IMR-90 (cell line): ENCODE measurements at regions not wholly inside any gene's neighbourhood (a gene's known extent, or its start where the extent isn't known, plus 50 kb on each side); places are given as distances from the start of the nearest gene placed in this dataset.

ENCODE experiments used
- MXI1 ChIP-seq: IDR thresholded peaks from 2 replicates; pipeline ENCODE4 v1.6.1; 2012; ENCODE audit warnings: low read depth, mild to moderate bottlenecking, low read length, moderate library complexity, borderline replicate concordance
- POLR2A ChIP-seq: IDR thresholded peaks from 2 replicates; pipeline ENCODE4 v1.6.1; 2012; ENCODE audit warnings: mild to moderate bottlenecking, low read depth, low read length
- RAD21 ChIP-seq: IDR thresholded peaks from 2 replicates; pipeline ENCODE4 v1.6.1; 2012; ENCODE audit warnings: low read length, improper control_type of control experiment
- RCOR1 ChIP-seq: IDR thresholded peaks from 2 replicates; pipeline ENCODE4 v1.6.1; 2012; ENCODE audit warnings: mild to moderate bottlenecking, low read length, improper control_type of control experiment; ENCODE audit not compliant: insufficient replicate concordance
- SMC3 ChIP-seq: fragments of 150-350 bp; IDR thresholded peaks from 2 replicates; pipeline ENCODE4 v1.6.1; 2016; ENCODE audit warnings: low read depth, mild to moderate bottlenecking, antibody characterized with exemption, low read length, moderate library complexity
- TF ChIP-seq, protein P1 (sequence below): conservative IDR thresholded peaks from 2 replicates; pipeline ENCODE4 v1.5.1; 2012; ENCODE audit warnings: mild to moderate bottlenecking, low read depth, low read length, improper control_type of control experiment

DNA sequence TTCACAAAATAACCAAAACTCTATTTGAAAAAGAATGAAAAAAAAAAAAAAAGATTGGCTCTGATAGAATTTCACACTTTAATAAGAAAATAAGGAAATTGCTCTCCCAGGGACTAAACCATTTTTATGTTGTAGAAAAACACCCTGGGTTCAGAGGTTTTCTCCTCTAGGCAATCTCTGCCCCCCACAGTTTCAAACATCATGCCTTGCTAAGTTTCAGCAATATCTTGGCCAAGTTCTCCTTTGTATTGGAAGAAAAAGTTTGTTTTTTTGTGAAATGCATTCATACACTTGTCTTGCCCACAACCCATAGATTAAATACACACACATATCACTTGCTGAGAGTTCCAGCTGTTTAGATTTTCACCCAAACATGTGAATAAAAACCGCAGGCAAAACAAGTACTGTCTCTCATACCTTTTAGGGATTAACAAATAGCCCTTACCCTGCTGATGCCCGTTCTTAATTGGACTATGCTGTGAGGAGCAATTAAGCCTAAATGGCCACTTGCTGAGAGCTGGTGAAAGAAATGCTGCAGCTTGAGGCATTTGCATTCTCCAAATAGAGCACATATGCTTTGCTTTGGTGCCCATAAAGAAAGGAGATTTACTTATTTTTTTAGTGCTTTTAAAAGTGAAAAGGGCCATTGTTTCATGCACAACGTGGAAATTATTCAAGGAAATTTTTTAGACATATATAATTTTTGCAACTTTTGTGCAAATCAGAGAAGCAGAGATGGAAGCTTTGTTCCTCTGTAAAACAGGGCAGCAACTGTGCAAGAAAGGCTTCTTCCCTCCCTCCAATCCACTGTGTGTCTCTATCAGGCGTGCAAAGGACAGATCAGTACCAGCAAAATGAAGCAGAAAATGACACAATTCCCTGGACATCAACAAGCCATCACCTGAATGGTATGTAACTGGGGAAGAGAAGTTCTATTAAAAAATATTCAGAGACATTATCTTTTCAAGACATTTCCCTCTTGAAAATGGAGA is 262.4 kb upstream of the KIF2A start:
- TF ChIP-seq, protein P1, sequence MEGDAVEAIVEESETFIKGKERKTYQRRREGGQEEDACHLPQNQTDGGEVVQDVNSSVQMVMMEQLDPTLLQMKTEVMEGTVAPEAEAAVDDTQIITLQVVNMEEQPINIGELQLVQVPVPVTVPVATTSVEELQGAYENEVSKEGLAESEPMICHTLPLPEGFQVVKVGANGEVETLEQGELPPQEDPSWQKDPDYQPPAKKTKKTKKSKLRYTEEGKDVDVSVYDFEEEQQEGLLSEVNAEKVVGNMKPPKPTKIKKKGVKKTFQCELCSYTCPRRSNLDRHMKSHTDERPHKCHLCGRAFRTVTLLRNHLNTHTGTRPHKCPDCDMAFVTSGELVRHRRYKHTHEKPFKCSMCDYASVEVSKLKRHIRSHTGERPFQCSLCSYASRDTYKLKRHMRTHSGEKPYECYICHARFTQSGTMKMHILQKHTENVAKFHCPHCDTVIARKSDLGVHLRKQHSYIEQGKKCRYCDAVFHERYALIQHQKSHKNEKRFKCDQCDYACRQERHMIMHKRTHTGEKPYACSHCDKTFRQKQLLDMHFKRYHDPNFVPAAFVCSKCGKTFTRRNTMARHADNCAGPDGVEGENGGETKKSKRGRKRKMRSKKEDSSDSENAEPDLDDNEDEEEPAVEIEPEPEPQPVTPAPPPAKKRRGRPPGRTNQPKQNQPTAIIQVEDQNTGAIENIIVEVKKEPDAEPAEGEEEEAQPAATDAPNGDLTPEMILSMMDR, result no peak
- TF ChIP-seq RAD21 (no peak), RCOR1 (no peak), SMC3 (no peak), POLR2A (no peak), MXI1 (no peak)
